RCC 7860 (cell line): ENCODE measurements at regions not wholly inside any gene's neighbourhood (a gene's known extent, or its start where the extent isn't known, plus 50 kb on each side); places are given as distances from the start of the nearest gene placed in this dataset.

Experiments
- DNase-seq: peaks from one replicate; pipeline ENCODE4 v3.0.0-alpha.2; 2015; ENCODE audit warnings: low spot score
- FAIRE-seq: peaks from 2 replicates; lab custom pipeline; 2012; peaks lifted over from hg19 to GRCh38; lab: Jason Lieb, UNC

GRCh38 chr11:92808022-92808421 lies 161.4 kb upstream of the MTNR1B start:
- FAIRE-seq (no peak), DNase-seq (no peak)

- DNase-seq (no peak), FAIRE-seq (no peak)
These were observed 158.9 kb upstream of the MTNR1B start for GRCh38 chr11:92810423-92811064.

- DNase-seq (no peak), FAIRE-seq (no peak)
These were observed 158.1 kb upstream of the MTNR1B start for GRCh38 chr11:92811341-92811740.

- DNase-seq (no peak), FAIRE-seq (no peak)
These were observed 156.6 kb upstream of the MTNR1B start for GRCh38 chr11:92812841-92813240.

DNA sequence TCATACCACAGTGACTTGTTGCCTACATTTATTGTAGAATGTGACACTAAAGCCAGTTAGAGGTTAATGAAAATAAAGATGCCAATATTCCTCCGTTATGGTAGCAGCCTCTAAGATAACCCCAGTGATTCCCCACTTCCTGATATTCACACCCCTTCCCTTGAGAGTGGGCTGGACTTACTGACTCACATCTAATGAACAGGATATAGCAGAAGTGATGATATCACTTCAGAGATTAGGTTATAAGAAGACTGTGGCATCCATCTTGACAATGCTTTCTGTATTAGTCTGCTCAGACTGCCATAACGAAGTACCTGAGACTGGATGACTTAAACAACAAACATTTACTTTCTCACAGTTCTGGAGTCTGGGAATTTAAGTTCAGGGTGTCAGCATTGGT lies 149.6 kb upstream of the MTNR1B start:
- no peak for FAIRE-seq
- DNase-seq: no peak

- FAIRE-seq (no peak), DNase-seq (no peak)
These were observed 148.6 kb upstream of the MTNR1B start for GRCh38 chr11:92820860-92821259.

- FAIRE-seq (no peak), DNase-seq (no peak)
These were observed 147.0 kb upstream of the MTNR1B start for GRCh38 chr11:92822410-92822809.

DNA sequence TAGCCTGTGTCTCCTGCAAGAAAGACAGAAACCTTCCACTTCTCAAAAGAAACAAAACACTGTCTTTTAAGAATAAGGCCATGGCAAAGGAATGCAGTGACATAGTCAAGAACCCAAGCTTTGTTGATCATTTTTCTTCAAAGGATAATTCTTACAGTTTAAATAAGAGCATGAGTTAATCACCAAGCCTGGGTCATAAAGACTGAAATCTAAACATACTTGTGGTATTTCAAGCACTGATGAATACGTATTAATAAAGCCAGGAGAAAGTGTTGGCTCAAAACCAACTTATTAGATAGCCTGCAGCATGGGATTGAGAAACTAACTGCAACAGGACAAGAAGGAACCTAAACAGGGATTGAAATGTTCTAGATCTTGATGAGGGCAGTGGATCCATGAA lies 143.3 kb upstream of the MTNR1B start:
- DNase-seq: no peak
- FAIRE-seq: no peak

DNA sequence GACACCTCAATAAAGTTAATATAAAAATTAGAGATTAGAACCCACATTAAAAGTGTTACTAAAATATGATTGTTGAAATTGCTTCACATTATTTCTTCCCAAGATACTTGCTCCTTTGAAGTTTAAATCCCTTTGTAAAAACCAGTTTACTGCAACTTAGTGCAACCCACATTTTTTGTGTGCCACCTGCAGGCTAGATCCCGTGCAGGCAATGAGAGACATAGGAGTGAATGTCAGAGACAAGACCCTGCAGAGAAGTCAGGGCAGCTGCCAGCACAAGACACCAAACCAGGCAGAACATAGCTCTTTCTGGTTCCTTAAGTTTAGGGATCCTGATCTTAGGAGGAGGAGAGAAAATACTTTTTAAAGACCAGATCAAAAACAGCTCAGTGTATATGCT lies 142.8 kb upstream of the MTNR1B start:
- FAIRE-seq: no peak
- no peak for DNase-seq

DNA sequence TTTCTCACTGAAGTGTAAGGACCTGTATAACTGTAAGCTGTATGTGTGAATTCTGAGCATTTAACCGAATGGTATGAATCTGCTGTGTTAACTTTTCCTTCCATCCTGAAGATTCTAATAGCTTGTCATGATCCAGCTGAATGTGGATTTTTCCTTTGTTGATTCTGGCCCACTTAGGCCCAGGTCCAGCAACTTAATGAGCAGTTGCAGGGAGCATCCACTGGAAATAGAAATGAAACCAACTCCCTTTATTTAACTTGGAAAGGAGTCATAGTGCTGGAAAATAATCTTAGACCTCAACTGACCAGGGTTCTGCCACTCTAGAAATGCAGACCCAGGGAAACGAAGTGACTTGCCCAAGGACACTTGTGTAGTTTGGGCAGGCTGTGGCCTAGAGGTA lies 142.3 kb upstream of the MTNR1B start:
- no peak for FAIRE-seq
- no peak for DNase-seq

GRCh38 chr11:92828556-92828955 lies 140.9 kb upstream of the MTNR1B start:
- no peak for FAIRE-seq
- no peak for DNase-seq

DNA sequence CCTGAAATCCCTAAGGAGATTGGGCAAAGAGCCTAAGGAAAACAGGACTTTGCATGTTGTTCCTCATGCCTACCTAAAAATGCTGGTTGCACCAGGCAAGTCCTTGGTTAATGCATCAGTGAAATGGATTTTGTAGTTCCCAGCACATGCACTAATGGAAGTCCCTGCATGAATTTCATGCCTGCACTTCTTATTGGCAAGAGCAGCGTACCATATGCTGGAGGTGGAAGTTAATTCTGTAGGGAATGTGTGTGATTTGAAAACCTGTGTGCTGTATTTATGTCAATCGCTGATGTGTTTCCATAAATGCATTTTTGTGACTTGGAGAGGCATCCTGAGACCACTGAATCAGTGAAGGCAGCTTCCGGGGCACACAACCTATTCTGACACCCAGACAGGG lies 140.3 kb upstream of the MTNR1B start:
- DNase-seq: no peak
- FAIRE-seq: no peak

GRCh38 chr11:92829671-92830070 lies 139.8 kb upstream of the MTNR1B start:
- DNase-seq (no peak), FAIRE-seq (no peak)

DNA sequence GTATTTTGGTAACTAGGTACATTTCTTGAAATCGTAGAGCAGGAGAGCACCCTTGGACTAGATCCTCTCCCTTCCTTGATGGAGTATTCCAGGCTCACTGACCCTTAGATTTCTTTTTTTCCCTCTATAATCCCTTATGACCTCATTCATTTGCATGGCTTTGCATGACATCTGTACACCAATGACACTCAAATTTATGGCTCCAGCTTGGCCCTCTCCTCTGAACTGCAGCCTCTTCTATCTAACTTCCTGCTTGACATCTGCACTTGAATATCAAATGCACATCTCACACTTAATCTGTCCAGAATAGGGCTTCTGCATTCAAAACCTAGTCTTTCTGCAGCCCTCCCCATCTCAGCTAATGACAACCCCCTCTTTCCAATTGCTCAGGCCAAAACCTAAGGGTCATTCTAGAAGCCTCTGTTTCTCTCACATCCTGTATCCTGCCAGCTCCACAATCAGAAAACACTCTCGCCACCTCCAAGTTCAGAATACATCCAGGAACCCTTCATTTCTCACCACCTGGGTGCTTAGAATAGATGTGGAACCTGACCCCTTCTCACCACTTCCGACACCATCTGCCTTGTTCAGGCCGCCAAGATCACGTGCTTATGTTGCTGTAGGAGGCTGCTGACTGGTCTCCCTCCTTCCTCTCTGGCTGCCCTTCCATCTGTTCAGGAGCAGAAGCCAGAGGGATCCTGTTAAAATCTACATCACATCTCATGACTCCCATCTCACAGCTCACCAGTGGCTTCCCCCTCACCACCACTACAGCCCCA lies 138.9 kb upstream of the MTNR1B start:
- DNase-seq (no peak), FAIRE-seq (no peak)

GRCh38 chr11:92834296-92835020 lies 135.0 kb upstream of the MTNR1B start:
- no peak for FAIRE-seq

GRCh38 chr11:92837595-92837994 lies 131.9 kb upstream of the MTNR1B start:
- no peak for DNase-seq
- no peak for FAIRE-seq

More at GRCh38 chr11:92834296-92835020, 135.0 kb upstream of the MTNR1B start:
- no peak for DNase-seq

DNA sequence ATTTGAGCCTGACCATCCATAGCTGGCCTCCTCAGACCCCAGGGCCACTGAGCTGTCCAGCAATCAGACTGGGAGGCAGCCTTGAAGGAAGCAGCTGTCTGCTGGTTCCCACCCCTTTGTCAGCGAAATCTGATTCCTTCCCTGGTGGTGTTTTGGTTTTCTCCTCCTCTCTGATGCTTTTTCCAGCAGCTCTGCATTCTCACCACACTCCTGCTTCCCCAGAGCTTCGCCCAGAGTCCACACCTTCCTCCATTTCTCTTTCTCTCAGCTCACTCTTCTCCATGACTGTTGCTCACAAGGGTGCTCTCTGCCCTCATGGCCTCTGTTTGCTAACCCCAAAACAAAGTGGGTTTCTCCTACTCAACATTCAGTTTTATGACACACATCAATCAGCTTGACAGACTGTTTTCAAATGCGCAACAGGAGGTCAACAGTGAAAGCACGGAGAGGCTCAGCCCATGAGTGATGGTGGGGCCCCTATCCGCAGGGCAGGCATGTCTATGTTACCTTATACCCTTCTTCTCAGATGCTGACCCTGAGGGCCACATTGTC lies 130.6 kb upstream of the MTNR1B start:
- DNase-seq: no peak
- FAIRE-seq: no peak

DNA sequence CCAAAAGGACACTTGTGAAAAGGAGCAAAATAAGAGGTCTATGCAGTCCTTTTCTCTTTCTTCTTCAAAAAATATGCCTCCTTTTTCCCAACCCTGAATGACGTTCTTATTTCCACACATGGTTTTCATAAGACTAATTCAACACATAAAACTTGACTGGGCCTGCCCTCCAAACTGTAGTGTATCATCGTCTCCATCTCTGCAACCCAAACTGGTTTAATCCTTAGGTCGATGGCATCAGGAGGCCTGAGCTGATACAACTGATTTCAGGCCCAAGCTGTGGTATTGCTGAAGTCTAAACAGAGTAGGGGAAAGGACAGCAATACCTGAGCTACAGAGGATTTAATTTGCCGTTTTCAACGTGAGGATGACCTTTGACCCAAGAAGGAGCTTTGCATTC lies 130.0 kb upstream of the MTNR1B start:
- DNase-seq (no peak), FAIRE-seq (no peak)

DNA sequence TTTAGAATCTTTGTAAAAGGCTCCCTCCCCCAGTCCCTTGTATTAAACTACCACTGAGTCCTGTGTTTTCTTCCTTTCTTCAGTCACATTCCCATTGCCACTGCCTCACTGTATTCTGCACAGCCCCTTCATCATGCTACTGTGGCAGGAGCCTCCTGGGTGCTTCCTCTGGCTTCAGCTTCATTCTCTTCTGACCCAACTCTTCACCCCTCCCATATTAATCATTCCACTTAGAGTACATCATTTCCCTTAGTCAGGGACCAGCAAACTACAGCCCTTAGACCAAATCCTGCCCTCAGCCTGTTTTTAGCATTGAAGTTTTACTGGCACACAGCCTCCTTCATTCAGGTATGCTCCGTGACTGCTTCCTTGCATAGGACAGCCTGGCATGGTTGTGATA lies 127.7 kb upstream of the MTNR1B start:
- DNase-seq (no peak), FAIRE-seq (no peak)

DNA sequence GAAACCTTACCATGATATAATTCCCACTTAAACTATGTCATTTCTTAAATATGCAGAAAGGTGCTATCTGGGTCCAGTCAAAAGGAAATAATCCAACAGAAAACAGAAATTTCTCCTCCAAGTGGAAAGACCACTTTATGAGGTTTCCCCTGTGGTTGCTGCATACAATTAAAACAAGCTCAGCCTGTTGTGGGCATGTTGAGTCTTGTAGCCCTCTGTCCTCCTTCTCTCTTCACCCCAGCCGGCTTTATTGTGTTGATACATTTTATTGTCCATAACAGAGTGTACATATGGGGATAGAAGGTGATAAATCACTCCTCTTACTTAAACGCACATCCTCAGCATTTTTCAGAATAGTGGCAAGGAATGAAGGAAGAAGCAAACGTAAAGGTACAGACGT lies 126.0 kb upstream of the MTNR1B start:
- FAIRE-seq: no peak
- DNase-seq: no peak

DNA sequence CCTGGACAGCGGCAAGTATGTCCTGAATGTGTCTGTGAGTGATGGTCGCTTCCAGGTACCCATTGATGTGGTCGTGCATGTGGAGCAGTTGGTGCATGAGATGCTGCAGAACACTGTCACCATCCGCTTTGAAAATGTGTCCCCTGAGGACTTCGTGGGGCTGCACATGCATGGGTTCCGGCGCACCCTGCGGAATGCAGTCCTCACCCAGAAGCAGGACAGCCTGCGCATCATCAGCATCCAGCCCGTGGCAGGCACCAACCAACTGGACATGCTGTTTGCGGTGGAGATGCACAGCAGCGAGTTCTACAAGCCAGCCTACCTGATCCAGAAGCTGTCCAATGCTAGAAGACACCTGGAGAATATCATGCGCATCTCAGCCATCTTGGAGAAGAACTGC lies 125.3 kb upstream of the MTNR1B start:
- DNase-seq (no peak), FAIRE-seq (no peak)

- FAIRE-seq (no peak), DNase-seq (no peak)
These were observed 124.1 kb upstream of the MTNR1B start for GRCh38 chr11:92845390-92845789.
